ENCODE measurements at regions not wholly inside any gene's neighbourhood (a gene's known extent, or its start where the extent isn't known, plus 50 kb on each side); places are given as distances from the start of the nearest gene placed in this dataset.

DNA sequence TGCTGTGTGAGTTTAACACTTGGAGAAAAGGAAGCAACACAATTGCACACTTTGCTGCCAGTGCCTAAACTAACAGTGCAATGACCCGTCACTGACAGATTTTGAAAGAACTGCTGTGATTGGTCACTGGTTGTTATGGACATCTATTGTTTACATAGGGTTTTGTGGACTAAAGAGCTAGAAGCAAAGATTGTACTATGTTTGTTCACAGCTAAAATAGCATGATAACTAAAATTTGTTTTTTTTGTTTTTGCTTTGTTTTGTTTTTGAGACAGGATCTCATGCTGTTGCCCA is 112.4 kb upstream of the GOLGA8J start:
- no peaks in the 10 kb centered on the region for H3K36me3 Mint-ChIP-seq (ENCODE audit: low read depth)
- peaks cover 70% of the 10 kb centered on the region for H3K27me3 Mint-ChIP-seq
- H3K4me3 Mint-ChIP-seq, result no peak overlapping the region
- no peak overlapping the region for H3K27ac Mint-ChIP-seq
- no peak for DNase-seq
- no peaks in the 10 kb centered on the region for H3K9me3 Mint-ChIP-seq
- H3K4me1 Mint-ChIP-seq (ENCODE audit: low read depth), result peaks cover 2% of the 10 kb centered on the region

DNA sequence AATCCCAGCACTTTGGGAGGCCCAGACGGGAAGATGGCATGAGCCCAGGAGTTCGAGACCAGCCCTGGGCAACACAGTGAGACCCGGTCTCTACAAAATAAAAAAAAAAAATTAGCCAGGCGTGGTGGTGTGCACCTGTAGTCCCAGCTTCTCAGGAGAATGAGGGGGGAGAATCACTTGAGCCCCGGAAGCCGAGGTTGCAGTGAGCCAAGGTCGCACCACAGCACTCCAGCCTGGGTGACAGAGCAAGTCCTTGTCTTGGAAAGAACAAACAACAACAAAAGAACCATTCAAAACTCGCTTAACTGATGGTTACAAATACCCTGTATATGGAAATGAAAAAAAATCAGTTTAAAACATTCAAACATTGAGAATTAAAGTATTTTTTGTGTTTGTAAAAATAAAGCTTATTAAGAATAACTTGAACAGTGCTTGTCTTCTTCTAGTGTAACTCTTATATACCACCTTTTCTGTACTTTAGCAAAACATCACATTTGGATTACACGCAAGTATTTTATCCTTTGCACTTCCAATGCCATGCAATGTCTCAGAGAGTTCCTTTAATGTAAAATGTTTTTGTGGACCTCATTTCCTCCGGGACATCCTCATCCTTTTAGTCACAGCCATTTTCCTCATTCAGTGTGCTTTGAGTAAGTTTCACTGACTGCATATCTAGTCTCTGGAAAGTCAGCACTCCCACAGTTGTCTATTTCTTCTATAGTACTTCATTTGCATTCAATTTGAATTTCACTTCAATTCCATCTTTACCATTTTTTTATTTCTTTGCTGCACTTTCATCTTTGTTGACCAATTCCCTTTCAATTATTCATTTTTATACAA is 113.0 kb upstream of the GOLGA8J start:
- Mint-ChIP-seq H3K27ac (no peak overlapping the region), H3K9me3 (no peaks in the 10 kb centered on the region), H3K27me3 (peaks cover 70% of the 10 kb centered on the region), H3K36me3 (ENCODE audit: low read depth) (no peaks in the 10 kb centered on the region), H3K4me3 (no peak overlapping the region), H3K4me1 (ENCODE audit: low read depth) (peaks cover 2% of the 10 kb centered on the region)
- no peak for DNase-seq

DNA sequence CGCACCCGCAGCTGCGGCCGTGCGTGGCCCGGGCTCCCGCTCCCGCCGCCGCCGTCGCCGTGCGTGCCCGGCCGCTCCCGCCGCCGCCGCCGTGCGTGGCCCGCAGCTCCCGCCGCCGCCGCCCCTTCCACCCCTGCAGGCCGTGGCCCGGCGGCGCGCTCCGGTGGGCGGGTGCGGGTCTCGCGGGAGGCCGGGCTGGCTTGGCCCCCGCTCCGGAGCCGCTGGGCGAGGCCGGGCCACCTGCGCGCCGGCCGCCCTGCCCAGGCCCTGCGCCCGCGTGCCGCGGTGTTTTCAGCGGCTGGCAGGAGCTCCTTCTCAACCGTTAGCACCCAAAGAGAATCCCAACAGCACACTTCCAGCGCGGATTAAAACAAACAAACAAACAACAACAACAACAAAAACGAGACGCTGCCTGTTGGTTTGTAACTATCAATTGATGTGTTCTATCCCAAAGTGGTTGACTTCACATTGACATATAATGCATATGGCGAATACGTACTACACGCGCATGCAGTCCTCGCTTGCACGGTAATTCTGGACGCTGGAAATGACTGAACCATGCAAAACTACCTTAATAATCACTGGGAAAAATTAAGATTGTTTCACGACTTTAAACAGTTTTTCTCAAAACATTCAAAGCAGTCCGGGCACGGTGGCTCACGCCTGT is 113.7 kb upstream of the GOLGA8J start:
- Mint-ChIP-seq H3K4me3 (no peak overlapping the region), H3K27me3 (peaks cover 71% of the 10 kb centered on the region), H3K4me1 (ENCODE audit: low read depth) (peaks cover 2% of the 10 kb centered on the region), H3K36me3 (ENCODE audit: low read depth) (no peaks in the 10 kb centered on the region), H3K27ac (no peak overlapping the region), H3K9me3 (no peaks in the 10 kb centered on the region)
- no peak for DNase-seq

DNA sequence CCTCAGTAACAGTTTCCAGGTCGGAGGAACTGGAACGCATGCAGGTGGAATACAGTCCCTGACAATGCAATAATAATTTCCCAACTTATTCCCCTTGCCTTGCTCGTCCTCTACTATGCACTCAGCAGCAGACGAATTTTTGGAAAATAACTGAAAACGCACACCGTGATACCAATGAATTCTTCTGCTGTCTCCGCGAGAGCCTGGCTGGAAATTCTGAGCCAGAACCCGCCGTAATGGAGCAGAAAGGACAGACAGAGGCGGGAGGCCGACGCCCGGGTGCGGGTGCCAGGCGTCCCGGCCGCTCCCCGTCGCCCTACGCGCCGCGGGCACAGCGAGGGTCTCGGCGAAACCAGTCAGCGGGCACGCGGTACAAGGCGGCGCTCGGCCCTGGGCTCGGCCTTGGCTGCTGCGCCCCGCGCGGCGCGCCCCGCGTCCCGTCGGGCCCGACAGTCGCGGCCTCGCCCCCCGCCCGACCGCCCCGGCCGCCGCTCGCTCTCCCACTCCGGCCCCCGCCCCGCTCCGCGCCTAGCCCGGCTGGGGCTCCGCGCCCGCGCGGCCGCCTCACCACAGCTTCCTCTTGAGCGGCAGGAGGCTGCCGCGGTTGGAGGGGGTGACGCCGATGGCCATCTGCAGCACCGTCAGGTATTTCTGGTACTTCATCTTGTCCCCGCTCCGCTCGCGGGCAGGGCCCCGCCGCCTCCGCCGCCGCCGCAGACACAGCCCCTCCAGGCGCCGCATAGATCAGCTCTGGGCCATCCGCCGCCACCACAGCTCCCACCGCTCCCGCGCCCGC is 114.5 kb upstream of the GOLGA8J start:
- Mint-ChIP-seq H3K36me3 (ENCODE audit: low read depth) (no peaks in the 10 kb centered on the region), H3K27ac (no peak overlapping the region), H3K4me1 (ENCODE audit: low read depth) (peaks cover 2% of the 10 kb centered on the region), H3K4me3 (no peak overlapping the region), H3K9me3 (no peaks in the 10 kb centered on the region), H3K27me3 (peaks cover 77% of the 10 kb centered on the region)
- peak; percentile 29 for DNase-seq

DNA sequence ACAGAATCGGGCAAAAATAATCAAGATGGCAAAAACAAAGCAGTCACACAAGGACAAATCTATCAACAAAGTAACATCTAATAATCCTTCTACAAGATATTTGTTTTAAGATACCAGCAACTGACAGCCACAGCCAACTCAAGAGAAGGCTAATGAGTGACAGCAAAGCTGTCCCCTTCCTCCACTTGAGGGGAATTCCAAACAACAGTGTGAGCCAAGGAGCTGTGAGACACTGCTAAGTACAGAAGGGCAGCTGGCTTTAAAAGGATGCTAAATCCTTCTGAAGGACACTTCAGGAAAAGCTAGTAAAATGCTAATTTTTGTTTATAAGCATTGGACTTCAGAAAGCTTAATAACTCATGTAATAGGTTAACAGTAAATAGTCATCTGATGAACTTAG is 120.3 kb upstream of the GOLGA8J start:
- H3K27me3 Mint-ChIP-seq, result peaks cover 57% of the 10 kb centered on the region
- DNase-seq, result no peak
- H3K4me1 Mint-ChIP-seq (ENCODE audit: low read depth), result no peaks in the 10 kb centered on the region
- H3K36me3 Mint-ChIP-seq (ENCODE audit: low read depth), result no peaks in the 10 kb centered on the region
- no peak overlapping the region for H3K27ac Mint-ChIP-seq
- H3K9me3 Mint-ChIP-seq, result no peaks in the 10 kb centered on the region
- no peak overlapping the region for H3K4me3 Mint-ChIP-seq

DNA sequence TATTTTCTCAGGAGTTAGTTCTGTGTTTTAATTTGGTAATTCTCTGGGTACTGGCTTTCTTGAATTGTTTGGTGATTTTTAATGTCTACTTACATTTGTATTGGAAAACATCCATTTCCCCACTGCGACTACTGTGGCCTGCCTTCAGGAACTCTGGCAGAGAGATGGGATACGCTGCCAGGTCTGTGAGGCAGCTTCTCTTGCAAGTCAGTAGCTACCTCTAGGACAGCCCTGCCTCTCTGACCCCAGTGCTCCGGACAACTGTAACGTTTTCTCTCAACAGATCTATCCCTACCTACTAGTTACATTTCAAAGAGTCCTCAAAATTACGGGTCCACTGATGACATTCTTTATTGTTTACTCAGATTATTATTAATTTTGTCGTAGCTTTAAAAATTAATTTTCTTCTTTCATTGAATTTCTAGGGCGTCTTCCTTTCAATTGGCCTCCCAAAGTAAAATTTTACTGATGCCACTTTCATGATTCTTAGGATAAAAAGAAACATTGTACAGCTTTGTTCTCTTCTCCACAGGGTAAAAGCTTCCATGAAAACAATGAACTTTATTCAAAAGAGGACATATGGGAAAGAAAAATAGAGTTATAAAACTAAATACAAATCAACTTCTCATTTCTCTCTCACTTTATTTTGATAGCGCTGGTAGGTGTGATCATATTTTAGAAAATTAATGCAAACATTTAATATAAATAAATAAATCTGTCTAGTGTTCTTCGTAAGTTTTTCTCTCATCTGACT is 123.2 kb upstream of the GOLGA8J start:
- no peaks in the 10 kb centered on the region for H3K36me3 Mint-ChIP-seq (ENCODE audit: low read depth)
- no peaks in the 10 kb centered on the region for H3K4me1 Mint-ChIP-seq (ENCODE audit: low read depth)
- DNase-seq, result no peak
- H3K27me3 Mint-ChIP-seq, result peaks cover 41% of the 10 kb centered on the region
- H3K9me3 Mint-ChIP-seq, result no peaks in the 10 kb centered on the region
- H3K27ac Mint-ChIP-seq, result no peak overlapping the region
- H3K4me3 Mint-ChIP-seq, result no peak overlapping the region

DNA sequence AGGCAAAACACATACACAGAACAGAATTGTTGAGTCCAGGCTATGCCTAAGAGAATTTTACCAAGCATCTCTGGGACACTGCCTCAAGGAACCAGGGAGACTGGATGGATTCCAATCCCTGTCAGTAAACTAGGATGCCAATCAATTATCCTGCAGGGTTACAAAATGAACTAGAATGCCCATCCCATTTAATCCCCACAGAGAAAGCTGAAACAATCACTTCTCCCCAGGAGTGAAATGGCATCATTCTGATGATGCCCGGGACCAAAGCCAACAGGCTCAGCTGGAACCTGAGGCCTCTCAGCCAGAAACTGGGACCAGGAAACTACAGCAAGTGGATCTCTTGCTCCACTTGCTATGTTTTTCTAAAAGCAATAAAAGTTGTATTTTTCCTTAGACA is 130.0 kb upstream of the TJP1 start:
- no peaks in the 10 kb centered on the region for H3K36me3 Mint-ChIP-seq (ENCODE audit: low read depth)
- no peaks in the 10 kb centered on the region for H3K9me3 Mint-ChIP-seq
- peaks cover 12% of the 10 kb centered on the region for H3K27me3 Mint-ChIP-seq
- DNase-seq, result no peak
- H3K4me3 Mint-ChIP-seq, result no peak overlapping the region
- H3K27ac Mint-ChIP-seq, result no peak overlapping the region
- H3K4me1 Mint-ChIP-seq (ENCODE audit: low read depth), result no peaks in the 10 kb centered on the region

DNA sequence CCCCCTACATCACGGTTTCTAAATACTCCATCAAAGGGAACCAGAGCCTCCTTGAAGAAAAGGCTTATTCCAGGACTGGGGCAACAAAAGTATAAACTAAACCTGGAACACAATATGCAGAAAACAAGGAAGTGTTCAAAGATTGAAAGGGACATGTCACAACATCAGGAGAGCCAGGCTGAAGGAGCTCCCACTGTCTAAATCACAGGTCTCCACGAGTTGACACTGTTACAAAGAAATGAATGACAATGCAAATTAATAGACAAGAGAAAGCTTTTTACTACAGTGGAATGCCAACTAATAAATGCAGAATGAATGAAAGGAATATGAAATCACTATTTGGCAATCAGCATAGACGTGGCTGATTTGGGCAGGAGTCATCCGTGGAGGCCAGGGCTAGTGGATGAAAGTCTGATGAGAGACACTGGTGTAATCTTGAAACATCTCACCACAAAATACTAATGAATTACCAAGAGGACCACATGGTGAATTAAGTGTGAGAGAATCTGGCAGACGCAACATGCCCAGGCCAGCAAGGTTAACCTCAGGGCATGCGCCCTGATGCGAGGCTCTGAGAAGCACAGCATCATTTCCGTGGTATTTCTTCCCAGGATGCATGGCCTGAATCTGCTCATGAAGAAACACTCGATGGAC is 123.8 kb upstream of the TJP1 start:
- Mint-ChIP-seq H3K27me3 (peaks cover 9% of the 10 kb centered on the region), H3K36me3 (ENCODE audit: low read depth) (no peaks in the 10 kb centered on the region), H3K27ac (no peak overlapping the region), H3K4me1 (ENCODE audit: low read depth) (no peaks in the 10 kb centered on the region), H3K4me3 (no peak overlapping the region), H3K9me3 (no peaks in the 10 kb centered on the region)
- DNase-seq, result no peak

DNA sequence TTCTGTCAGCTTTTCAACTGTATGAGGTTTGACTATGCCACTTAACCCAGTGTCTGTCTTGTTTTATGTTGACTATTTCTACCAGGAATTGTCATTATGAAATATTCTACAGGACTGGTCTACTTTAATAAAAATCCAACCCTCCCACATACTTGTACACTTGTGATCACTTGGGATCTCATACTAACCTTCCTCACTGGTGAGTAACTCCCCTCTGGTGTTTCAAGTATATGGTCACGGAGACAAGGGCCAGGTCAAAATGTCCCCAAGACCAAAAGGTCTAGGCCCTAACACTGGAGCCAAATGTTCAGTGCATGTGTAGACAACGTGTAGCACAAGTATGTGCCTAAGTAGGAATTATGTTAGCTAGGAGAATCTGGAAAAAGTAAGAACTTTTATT is 122.7 kb upstream of the TJP1 start:
- Mint-ChIP-seq H3K4me1 (ENCODE audit: low read depth) (no peaks in the 10 kb centered on the region), H3K27ac (no peak overlapping the region), H3K4me3 (no peak overlapping the region), H3K27me3 (peaks cover 11% of the 10 kb centered on the region), H3K9me3 (no peaks in the 10 kb centered on the region), H3K36me3 (ENCODE audit: low read depth) (no peaks in the 10 kb centered on the region)
- DNase-seq, result no peak

DNA sequence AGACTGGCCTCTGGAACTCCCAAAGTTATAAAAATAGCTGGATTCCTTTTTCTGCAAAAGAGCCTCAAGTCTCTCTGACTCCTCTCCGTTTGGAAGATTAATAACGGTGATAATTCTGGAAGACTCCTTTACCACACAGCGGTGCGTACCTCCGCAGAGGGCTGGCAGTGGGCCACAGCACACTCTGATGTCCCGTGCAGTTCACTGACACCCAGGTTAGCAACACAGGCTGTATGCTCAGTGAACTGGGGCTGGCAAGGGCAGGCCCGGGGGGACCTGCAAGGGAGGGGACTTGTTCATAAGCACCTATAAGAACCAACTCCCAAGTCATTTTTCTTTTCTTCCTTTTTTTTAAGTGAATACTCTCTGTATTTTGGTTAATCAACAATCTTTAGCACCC is 120.3 kb upstream of the TJP1 start:
- DNase-seq, result no peak
- no peaks in the 10 kb centered on the region for H3K9me3 Mint-ChIP-seq
- H3K4me1 Mint-ChIP-seq (ENCODE audit: low read depth), result no peaks in the 10 kb centered on the region
- no peak overlapping the region for H3K27ac Mint-ChIP-seq
- H3K4me3 Mint-ChIP-seq, result no peak overlapping the region
- H3K36me3 Mint-ChIP-seq (ENCODE audit: low read depth), result no peaks in the 10 kb centered on the region
- H3K27me3 Mint-ChIP-seq, result peaks cover 15% of the 10 kb centered on the region

DNA sequence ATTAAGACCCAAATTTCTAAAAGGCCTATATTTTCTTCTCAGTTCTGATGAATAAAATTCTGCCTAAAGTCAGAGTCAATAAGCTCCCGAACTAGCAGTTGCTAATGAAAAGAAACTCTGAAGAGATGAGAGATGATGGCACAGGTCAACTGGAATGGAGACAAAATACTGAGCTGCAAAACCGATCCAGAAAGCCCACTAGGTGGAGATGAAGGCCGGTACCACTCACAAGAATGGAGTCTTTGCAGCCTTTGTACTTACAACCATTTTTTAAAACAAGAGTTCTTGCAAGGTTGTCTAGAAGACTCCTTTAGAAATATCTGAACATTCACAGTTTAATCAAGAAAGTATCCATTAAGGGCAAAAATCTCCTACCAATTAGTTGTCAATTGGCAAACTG is 119.9 kb upstream of the TJP1 start:
- Mint-ChIP-seq H3K9me3 (no peaks in the 10 kb centered on the region), H3K36me3 (ENCODE audit: low read depth) (no peaks in the 10 kb centered on the region), H3K4me3 (no peak overlapping the region), H3K4me1 (ENCODE audit: low read depth) (no peaks in the 10 kb centered on the region), H3K27me3 (peaks cover 12% of the 10 kb centered on the region), H3K27ac (no peak overlapping the region)
- DNase-seq, result no peak

DNA sequence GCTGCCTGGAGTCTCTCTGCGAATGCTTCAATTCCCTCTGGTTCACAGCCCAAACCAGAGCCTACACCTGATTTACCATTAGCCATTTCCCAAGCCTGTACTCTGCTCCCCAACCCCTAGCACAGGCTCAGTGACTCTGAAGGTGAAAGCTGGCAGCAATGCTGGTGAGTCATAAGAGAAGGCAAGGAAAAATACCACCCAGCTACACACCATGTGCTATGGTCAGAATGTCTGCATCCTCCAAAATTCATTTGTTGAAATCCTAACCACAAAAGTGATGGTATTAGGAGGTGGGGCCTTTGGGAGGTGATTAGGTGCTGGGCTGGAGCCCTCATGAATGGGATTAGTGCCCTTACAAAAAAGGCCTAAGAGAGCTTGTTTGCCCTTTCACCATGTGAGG is 117.1 kb upstream of the TJP1 start:
- H3K9me3 Mint-ChIP-seq, result no peaks in the 10 kb centered on the region
- no peak for DNase-seq
- H3K27ac Mint-ChIP-seq, result no peak overlapping the region
- H3K4me3 Mint-ChIP-seq, result no peak overlapping the region
- no peaks in the 10 kb centered on the region for H3K36me3 Mint-ChIP-seq (ENCODE audit: low read depth)
- H3K4me1 Mint-ChIP-seq (ENCODE audit: low read depth), result no peaks in the 10 kb centered on the region
- H3K27me3 Mint-ChIP-seq, result peaks cover 30% of the 10 kb centered on the region

DNA sequence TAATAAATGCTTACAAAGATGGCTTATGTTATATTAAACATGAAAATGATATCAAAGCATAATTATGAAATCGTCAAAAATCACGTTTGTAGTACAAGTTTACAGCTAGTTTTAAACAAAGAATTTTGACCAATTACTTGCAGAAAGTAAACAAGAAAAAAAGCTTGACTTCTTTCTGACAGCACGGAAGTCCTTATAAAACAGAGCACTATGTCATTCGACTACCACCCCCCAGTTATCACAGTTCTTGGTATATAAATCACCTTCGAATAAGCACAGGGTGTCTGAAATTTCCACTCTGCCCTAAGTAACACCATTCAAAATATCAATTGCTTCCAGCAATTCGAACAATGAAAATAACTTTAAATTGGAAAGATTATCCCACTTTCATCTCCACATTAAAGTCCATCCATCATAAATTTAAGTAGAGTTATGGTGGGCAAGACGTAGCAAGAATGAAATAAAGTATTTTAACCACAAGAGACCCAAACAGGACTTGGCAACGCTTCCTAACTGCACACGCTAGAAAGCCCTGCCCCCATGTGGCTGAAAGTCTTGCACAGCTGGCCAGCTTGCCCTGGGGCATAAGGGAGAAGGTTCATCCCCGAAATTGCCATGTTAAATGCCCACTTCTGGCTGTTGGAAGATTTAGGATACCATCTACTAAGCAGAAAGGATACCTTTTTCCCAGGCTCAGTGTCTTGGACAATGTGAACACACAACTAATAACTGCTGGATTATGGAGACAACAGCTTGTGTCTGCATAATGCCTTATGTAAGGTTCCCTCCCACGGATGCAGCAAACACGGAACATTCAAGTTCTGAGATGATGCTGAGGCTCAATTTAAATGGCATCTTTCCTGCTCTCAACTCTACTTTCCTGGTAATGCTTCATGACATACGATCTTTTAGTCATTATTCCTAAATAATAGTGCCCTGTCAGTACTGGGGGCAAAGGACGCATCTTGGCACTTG is 116.4 kb upstream of the TJP1 start:
- Mint-ChIP-seq H3K27ac (no peak overlapping the region), H3K27me3 (peaks cover 32% of the 10 kb centered on the region), H3K4me3 (no peak overlapping the region), H3K36me3 (ENCODE audit: low read depth) (no peaks in the 10 kb centered on the region), H3K9me3 (no peaks in the 10 kb centered on the region), H3K4me1 (ENCODE audit: low read depth) (no peaks in the 10 kb centered on the region)
- DNase-seq, result no peak

Measured in activated T-cell treated with anti-CD3 and anti-CD28 coated beads, Interleukin-2, amount 50 U/mL, for 24 hours (primary cell).